ENCODE measurements at regions not wholly inside any gene's neighbourhood (a gene's known extent, or its start where the extent isn't known, plus 50 kb on each side); places are given as distances from the start of the nearest gene placed in this dataset.

DNA sequence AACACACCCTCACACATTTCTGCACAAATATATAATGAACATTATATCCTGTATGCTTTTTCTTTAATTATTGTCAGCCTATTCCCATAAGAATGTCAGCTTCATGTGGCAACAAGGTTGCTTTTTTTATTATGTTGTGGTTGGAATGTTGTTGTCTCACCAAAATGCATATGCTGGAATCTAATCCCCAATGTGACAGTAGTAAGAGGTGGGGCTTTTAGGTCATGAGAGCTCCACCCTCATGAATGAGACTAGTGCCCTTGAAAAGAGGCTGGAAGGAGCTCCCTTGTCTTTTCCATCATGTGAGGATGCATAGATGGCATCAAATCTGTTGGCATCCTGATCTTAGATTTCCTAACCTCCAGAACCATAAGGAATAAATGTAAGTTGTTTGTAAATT is 131.3 kb upstream of the IRX6 start:
- TF ChIP-seq POLR2AphosphoS5 (IDR thresholded peaks at IDR 0.05; ENCODE audit: borderline replicate concordance, low read depth, low read length) (no peak), EZH2 (IDR thresholded peaks at IDR 0.05) (no peak)
